ENCODE measurements at regions not wholly inside any gene's neighbourhood (a gene's known extent, or its start where the extent isn't known, plus 50 kb on each side); places are given as distances from the start of the nearest gene placed in this dataset.

DNA sequence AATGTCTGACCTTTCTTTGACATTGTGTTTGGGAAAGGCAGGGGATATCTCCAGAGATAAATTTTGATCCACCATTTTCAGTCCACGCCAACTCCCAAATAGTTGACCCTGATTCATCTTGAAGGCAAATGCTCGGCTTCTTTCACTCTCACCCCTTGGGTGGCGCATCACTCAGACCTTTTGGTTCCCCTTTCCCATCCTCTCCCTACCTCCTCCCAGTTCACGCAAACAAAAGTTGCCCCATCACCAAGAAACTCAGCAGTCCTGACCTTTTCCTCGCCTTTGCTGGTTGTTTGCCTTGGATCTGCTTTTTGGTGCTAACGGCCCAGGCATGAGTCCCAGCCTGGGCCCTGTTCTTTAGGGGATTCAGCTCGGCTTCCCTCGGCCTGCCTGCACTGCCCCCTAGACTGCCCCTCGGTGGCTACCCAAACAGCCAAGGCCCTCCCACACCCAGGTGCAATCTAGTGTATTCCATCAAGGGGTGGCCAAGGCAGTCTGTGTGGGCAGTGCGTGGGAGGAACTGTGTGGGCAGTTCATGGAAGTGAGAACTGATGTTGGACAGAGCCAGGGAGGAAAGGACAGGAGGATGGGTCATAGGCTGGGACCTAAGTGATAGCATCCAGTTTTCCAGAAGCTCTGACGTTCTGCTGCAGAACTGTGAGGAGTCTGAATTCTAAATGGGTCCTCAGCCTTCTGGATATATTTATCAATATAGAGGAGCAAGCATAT lies 255.7 kb downstream of the DLEU7 start:
- TF ChIP-seq CTCF (conservative IDR thresholded peaks at IDR 0.05): no peak
- H3K27ac ChIP-seq: no peak overlapping the region

DNA sequence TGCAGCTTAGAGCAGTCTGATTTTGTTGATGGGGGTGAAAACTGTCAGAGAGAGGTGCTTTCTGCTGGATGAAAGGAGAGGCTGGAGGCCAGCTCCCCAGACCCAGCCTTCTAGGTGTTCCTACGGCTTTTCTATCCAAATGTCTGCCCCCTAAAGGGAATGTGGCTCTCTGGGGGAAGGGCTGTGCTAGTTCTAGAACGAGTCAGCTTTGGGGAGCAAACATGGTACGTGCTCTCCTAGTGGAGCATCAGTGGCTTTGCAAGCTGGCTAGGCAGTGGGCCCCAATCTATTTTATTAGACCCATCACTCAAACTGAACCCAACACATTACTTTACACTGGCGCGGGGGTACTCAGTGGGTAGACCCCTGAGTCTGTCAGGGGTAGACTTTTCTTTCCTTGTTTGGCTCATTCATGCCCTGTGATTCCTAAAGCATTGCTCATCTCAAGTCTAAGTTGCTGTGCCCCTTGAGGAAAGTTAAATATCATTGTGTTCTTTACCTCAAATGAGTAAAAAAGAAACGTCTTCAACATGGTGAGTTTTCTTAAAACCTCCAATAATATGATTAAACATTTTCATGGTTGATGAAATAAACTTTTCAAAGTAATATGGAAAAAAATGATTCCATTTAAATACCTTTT lies 254.9 kb downstream of the DLEU7 start:
- no peak for TF ChIP-seq CTCF (conservative IDR thresholded peaks at IDR 0.05)
- H3K27ac ChIP-seq: no peak overlapping the region

- TF ChIP-seq CTCF (conservative IDR thresholded peaks at IDR 0.05): no peak
- no peak overlapping the region for H3K27ac ChIP-seq
Observed at GRCh38 chr13:50589139-50589538, 254.4 kb downstream of the DLEU7 start.

DNA sequence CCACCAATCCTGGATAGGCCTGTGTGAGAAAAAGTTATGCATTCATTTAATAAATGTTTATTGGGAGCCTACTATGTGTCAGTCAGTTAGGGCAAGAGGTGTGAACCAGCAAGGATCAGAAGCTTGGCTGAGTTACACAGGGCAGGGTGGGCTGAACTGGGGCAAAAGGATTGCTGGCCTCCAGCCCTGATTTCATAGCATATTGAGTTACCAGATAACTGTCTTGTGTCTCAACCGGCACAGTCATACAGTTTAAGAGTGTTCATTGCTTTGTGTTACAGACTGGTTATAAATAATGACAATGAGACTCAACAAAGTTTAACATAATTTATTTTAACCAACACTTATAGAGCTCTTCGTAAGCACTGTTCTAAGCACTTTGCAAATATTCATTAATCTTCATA lies 253.8 kb downstream of the DLEU7 start:
- TF ChIP-seq CTCF (conservative IDR thresholded peaks at IDR 0.05): no peak
- H3K27ac ChIP-seq: no peak overlapping the region

DNA sequence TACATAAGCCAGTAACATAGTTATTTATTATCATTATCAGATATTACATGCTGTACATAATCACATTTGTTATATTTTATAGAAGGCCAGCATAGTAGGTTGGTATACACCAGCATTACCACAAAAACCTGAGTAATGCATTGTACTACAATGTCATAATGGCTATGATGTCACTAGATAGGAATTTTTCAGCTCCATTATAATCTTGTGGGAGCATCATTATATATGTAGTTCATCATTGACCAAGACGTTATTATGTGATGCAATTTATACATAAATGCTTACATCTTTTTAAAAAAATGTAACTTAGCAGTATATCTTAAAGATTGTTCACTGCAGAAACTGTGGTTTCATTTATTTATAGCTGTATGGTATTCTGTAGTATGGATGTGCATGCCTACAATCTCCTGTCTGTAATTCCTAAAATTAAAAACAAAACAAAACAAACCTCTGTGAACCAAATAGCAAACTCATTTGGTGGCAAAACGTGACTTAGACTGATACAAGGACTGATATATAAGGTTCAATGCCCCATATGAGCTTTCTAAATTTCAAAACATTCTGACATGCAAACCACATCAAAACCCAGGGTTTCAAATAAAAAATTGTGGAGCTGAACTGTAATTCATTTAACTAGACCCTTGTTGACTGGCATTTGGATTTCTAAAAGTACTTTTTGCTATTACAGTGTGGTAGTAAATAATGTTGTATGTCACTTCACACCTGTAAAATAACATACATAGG lies 250.9 kb downstream of the DLEU7 start:
- TF ChIP-seq CTCF (conservative IDR thresholded peaks at IDR 0.05): no peak
- no peak overlapping the region for H3K27ac ChIP-seq

DNA sequence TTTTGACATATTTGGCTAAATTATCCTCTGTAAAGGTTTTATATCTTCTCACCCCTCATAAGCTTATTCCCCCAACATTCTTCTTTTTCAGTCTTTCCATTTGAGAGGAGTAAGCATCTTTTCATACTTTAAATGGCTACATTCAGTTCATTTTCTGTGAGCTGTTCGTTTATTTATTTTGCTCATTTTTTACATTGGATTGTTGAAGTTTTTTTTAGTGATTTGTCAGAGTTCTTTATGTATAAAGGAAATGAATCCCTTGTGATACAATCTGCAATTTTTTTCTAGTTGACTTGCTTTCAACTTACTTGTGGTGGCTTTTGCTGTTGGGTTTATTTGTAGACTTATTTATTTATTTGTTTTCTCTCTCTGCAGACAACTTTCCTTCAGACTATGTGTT lies 250.3 kb downstream of the DLEU7 start:
- TF ChIP-seq CTCF (conservative IDR thresholded peaks at IDR 0.05): no peak
- H3K27ac ChIP-seq: no peak overlapping the region

GRCh38 chr13:50594276-50595051 lies 249.0 kb downstream of the DLEU7 start:
- no peak for TF ChIP-seq CTCF (conservative IDR thresholded peaks at IDR 0.05)
- H3K27ac ChIP-seq: no peak overlapping the region
